Fibroblast of lung (primary cell): ENCODE measurements at regions not wholly inside any gene's neighbourhood (a gene's known extent, or its start where the extent isn't known, plus 50 kb on each side); places are given as distances from the start of the nearest gene placed in this dataset.

Experiments used
- DNase-seq, 2 donors: peaks; one replicate each; pipeline versions ENCODE4 v3.0.0 to v3.0.0-alpha.2; 2010; ENCODE audit warnings: low read depth in 2 of 2
- H2AFZ ChIP-seq: 2 replicates; pipeline ENCODE4 v1.5.1; 2012; ENCODE audit warnings: low read length, control low read depth, inconsistent platforms
- H3K27ac ChIP-seq: 2 replicates; pipeline ENCODE4 v1.5.1; 2011; ENCODE audit warnings: low read length, control low read depth; ENCODE audit not compliant: insufficient read depth
- H3K27me3 ChIP-seq: 2 replicates; pipeline ENCODE4 v1.5.1; 2011; ENCODE audit warnings: mild to moderate bottlenecking, low read length; ENCODE audit not compliant: control insufficient read depth, insufficient read depth
- H3K36me3 ChIP-seq: 2 replicates; pipeline ENCODE4 v1.5.1; 2011; ENCODE audit warnings: low read length; ENCODE audit not compliant: control insufficient read depth, insufficient read depth
- H3K4me1 ChIP-seq: 2 replicates; pipeline ENCODE4 v1.5.1; 2011; ENCODE audit warnings: low read length; ENCODE audit not compliant: control insufficient read depth, insufficient read depth; ENCODE audit errors: extremely low read depth
- H3K4me2 ChIP-seq: 2 replicates; pipeline ENCODE4 v1.5.1; 2011; ENCODE audit warnings: low read length, control low read depth; ENCODE audit not compliant: insufficient read depth; ENCODE audit errors: extremely low read depth
- H3K4me3 ChIP-seq, 4 experiments: fragments of 200-600 bp in 1 of 4; sonication (generic) in 1 of 4; replicated peaks in 1 of 4; 2 replicates each; pipeline ENCODE4 v1.5.1; 2011 to 2016; ENCODE audit warnings: low read length in 4 of 4, low read depth in 3 of 4, mild to moderate bottlenecking in 3 of 4, control low read depth in 2 of 4, inconsistent platforms in 1 of 4, mixed read lengths in 1 of 4; ENCODE audit not compliant: insufficient read depth in 1 of 4; ENCODE audit errors: control extremely low read depth in 1 of 4
- H3K79me2 ChIP-seq: 2 replicates; pipeline ENCODE4 v1.5.1; 2012; ENCODE audit warnings: mild to moderate bottlenecking, low read length, inconsistent platforms; ENCODE audit not compliant: control insufficient read depth, insufficient read depth
- H3K9ac ChIP-seq: 2 replicates; pipeline ENCODE4 v1.5.1; 2011; ENCODE audit warnings: mild to moderate bottlenecking, low read length, control low read depth; ENCODE audit not compliant: insufficient read depth
- H3K9me3 ChIP-seq: 2 replicates; pipeline ENCODE4 v1.5.1; 2012; ENCODE audit warnings: low read depth, low read length; ENCODE audit not compliant: control insufficient read depth, insufficient read depth
- H4K20me1 ChIP-seq: 2 replicates; pipeline ENCODE4 v1.5.1; 2011; ENCODE audit warnings: low read length; ENCODE audit not compliant: control insufficient read depth, insufficient read depth; ENCODE audit errors: extremely low read depth
- CTCF ChIP-seq, 2 donors: IDR thresholded peaks in 1 of 2; conservative IDR thresholded peaks in 1 of 2; 1 replicate in 1 of 2; 2 replicates in 1 of 2; pipeline ENCODE4 v1.5.1; 2011 to 2012; ENCODE audit warnings: low read length in 2 of 2, control low read depth in 1 of 2, inconsistent platforms in 1 of 2, low read depth in 1 of 2, mild to moderate bottlenecking in 1 of 2
- EZH2 ChIP-seq: IDR thresholded peaks from 2 replicates; pipeline ENCODE4 v1.5.1; 2012; ENCODE audit warnings: low read length, control low read depth, mild to moderate bottlenecking; ENCODE audit errors: missing control alignments

- H3K79me2 ChIP-seq, result no peaks in the 10 kb centered on the region
- H3K36me3 ChIP-seq, result no peaks in the 10 kb centered on the region
- TF ChIP-seq EZH2 (no peak), CTCF (conservative IDR thresholded peaks at IDR 0.05 in 1 of 2, IDR thresholded peaks at IDR 0.05 in 1 of 2; ENCODE audit: low read depth in 1 of 2, low read length in 2 of 2) (no peak)
- H3K4me3 ChIP-seq, result no peak overlapping the region
- DNase-seq, result no peak
- no peak overlapping the region for H3K4me2 ChIP-seq
- no peaks in the 10 kb centered on the region for H4K20me1 ChIP-seq
- H3K27ac ChIP-seq, result no peak overlapping the region
- no peak overlapping the region for H3K9ac ChIP-seq
- no peaks in the 10 kb centered on the region for H3K9me3 ChIP-seq
- H2AFZ ChIP-seq, result no peak overlapping the region
- H3K4me1 ChIP-seq, result no peaks in the 10 kb centered on the region
- no peaks in the 10 kb centered on the region for H3K27me3 ChIP-seq
Measured at GRCh38 chr13:63851526-63851925, 2435.9 kb upstream of the PCDH20 start.

- no peaks in the 10 kb centered on the region for H3K79me2 ChIP-seq
- no peak for DNase-seq
- TF ChIP-seq CTCF (conservative IDR thresholded peaks at IDR 0.05 in 1 of 2, IDR thresholded peaks at IDR 0.05 in 1 of 2; ENCODE audit: low read depth in 1 of 2, low read length in 2 of 2) (no peak), EZH2 (no peak)
Measured at GRCh38 chr13:63843766-63844699, 2428.4 kb upstream of the PCDH20 start.

DNA sequence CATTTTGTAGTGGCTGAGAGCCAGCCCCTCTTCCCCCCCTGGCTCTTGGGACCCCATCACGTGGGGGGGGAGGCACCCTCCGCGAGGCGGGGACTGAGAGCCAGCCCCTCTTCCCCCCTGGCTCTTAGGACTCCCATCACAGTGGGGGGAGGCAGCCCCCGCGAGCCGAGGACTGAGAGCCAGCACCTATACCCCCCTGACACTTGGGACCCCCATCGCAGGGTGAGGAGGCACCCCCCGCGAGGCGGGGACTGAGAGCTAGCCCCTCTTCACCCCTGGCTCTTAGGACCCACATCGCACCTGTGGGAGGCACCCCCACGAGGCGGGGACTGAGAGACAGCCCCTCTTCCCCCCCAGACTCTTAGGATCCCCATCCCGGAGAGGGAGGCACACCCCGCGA, 2426.5 kb upstream of the PCDH20 start:
- no peaks in the 10 kb centered on the region for H3K36me3 ChIP-seq

More at GRCh38 chr13:63843766-63844699, 2428.4 kb upstream of the PCDH20 start:
- Histone ChIP-seq H3K27me3 (no peaks in the 10 kb centered on the region), H3K36me3 (no peaks in the 10 kb centered on the region), H3K9me3 (no peaks in the 10 kb centered on the region), H4K20me1 (no peaks in the 10 kb centered on the region), H3K4me2 (no peak overlapping the region), H3K9ac (no peak overlapping the region), H3K4me3 (no peak overlapping the region), H2AFZ (no peak overlapping the region), H3K4me1 (no peaks in the 10 kb centered on the region), H3K27ac (no peak overlapping the region)

More for the DNA sequence above, 2426.5 kb upstream of the PCDH20 start:
- Histone ChIP-seq H4K20me1 (no peaks in the 10 kb centered on the region), H2AFZ (no peak overlapping the region), H3K4me3 (no peak overlapping the region), H3K9me3 (no peaks in the 10 kb centered on the region), H3K4me2 (no peak overlapping the region), H3K9ac (no peak overlapping the region), H3K27me3 (no peaks in the 10 kb centered on the region), H3K27ac (no peak overlapping the region), H3K79me2 (no peaks in the 10 kb centered on the region), H3K4me1 (no peaks in the 10 kb centered on the region)
- TF ChIP-seq EZH2 (no peak), CTCF (conservative IDR thresholded peaks at IDR 0.05 in 1 of 2, IDR thresholded peaks at IDR 0.05 in 1 of 2; ENCODE audit: low read depth in 1 of 2, low read length in 2 of 2) (no peak)
- no peak for DNase-seq
